PC-9 (cell line): ENCODE measurements at regions not wholly inside any gene's neighbourhood (a gene's known extent, or its start where the extent isn't known, plus 50 kb on each side); places are given as distances from the start of the nearest gene placed in this dataset.

Source experiments
- BruUV-seq: library from RNA; stranded (reverse); fragments of 400-500 nt; replicated peaks from 2 replicates; lab custom pipeline; 2021; lab: Mats Ljungman, UMichigan
- CTCF ChIA-PET: fragments of 300-600 bp; sonication (Branson Sonifier 250); formaldehyde crosslinking; loops from one replicate; lab custom pipeline; 2022; ENCODE audit warnings: antibody characterized with exemption; lab: Charles Lee
- POLR2A ChIA-PET: fragments of 300-600 bp; sonication (Branson Sonifier 250); formaldehyde crosslinking; loops from one replicate; lab custom pipeline; 2022; ENCODE audit warnings: antibody characterized with exemption; ENCODE audit not compliant: unreplicated experiment; lab: Charles Lee
- DNase-seq, 2 experiments: peaks; one replicate each; pipeline versions ENCODE4 v3.0.0 to v3.0.0-alpha.2; 2015 to 2022; ENCODE audit warnings: mixed read lengths in 1 of 2
- H2AFZ ChIP-seq: fragments of 200-600 bp; sonication (generic); 2 replicates; pipeline ENCODE4 v1.8.1; 2017; ENCODE audit warnings: antibody characterized with exemption
- H3F3A ChIP-seq: fragments of 200-600 bp; sonication (generic); 2 replicates; pipeline ENCODE4 v1.8.1; 2017; ENCODE audit warnings: antibody characterized with exemption, mild to moderate bottlenecking, low read depth; ENCODE audit not compliant: insufficient read depth
- H3K27ac ChIP-seq: fragments of 200-600 bp; sonication (generic); 2 replicates; pipeline ENCODE4 v1.6.1; 2016; ENCODE audit warnings: mixed run types
- H3K27me3 ChIP-seq: fragments of 200-600 bp; sonication (generic); 2 replicates; pipeline ENCODE4 v1.6.1; 2016; ENCODE audit warnings: low read depth, mixed run types; ENCODE audit not compliant: insufficient read depth
- H3K36me3 ChIP-seq: fragments of 200-600 bp; sonication (generic); 2 replicates; pipeline ENCODE4 v1.6.1; 2016; ENCODE audit warnings: low read depth, mixed run types
- H3K4me1 ChIP-seq: fragments of 200-600 bp; sonication (generic); replicated peaks from 2 replicates; pipeline ENCODE4 v1.6.1; 2016; ENCODE audit warnings: mixed run types; ENCODE audit not compliant: insufficient read depth
- H3K4me2 ChIP-seq: fragments of 200-600 bp; sonication (generic); 2 replicates; pipeline ENCODE4 v1.6.1; 2017; ENCODE audit warnings: mixed run types
- H3K4me3 ChIP-seq: fragments of 200-600 bp; sonication (generic); 2 replicates; pipeline ENCODE4 v1.6.1; 2016; ENCODE audit warnings: mixed run types
- H3K79me2 ChIP-seq: fragments of 200-600 bp; sonication (generic); 2 replicates; pipeline ENCODE4 v1.6.1; 2017; ENCODE audit warnings: low read depth, mixed run types
- H3K9me2 ChIP-seq: fragments of 200-600 bp; sonication (generic); 2 replicates; pipeline ENCODE4 v1.8.1; 2017; ENCODE audit warnings: mild to moderate bottlenecking; ENCODE audit not compliant: insufficient read depth
- H3K9me3 ChIP-seq: fragments of 200-600 bp; sonication (generic); 2 replicates; pipeline ENCODE4 v1.8.1; 2016; ENCODE audit warnings: low read depth; ENCODE audit not compliant: insufficient read depth
- H4K20me1 ChIP-seq: fragments of 200-600 bp; sonication (generic); 2 replicates; pipeline ENCODE4 v1.8.1; 2017; ENCODE audit not compliant: insufficient read depth
- CTCF ChIP-seq: fragments of 200-600 bp; sonication (generic); conservative IDR thresholded peaks from 2 replicates; pipeline ENCODE4 v1.6.1; 2017; ENCODE audit warnings: mixed run types, antibody characterized with exemption, mild to moderate bottlenecking, moderate library complexity
- EZH2 ChIP-seq: fragments of 200-600 bp; sonication (generic); IDR thresholded peaks from 2 replicates; pipeline ENCODE4 v1.8.0; 2017; ENCODE audit warnings: antibody characterized with exemption, low read depth
- intact Hi-C: fragments of 100-400 bp; cut with micrococcal nuclease; formaldehyde crosslinking; loops from one replicate; pipeline ENCODE4 v1.10.0; 2022; ENCODE audit not compliant: unreplicated experiment

DNA sequence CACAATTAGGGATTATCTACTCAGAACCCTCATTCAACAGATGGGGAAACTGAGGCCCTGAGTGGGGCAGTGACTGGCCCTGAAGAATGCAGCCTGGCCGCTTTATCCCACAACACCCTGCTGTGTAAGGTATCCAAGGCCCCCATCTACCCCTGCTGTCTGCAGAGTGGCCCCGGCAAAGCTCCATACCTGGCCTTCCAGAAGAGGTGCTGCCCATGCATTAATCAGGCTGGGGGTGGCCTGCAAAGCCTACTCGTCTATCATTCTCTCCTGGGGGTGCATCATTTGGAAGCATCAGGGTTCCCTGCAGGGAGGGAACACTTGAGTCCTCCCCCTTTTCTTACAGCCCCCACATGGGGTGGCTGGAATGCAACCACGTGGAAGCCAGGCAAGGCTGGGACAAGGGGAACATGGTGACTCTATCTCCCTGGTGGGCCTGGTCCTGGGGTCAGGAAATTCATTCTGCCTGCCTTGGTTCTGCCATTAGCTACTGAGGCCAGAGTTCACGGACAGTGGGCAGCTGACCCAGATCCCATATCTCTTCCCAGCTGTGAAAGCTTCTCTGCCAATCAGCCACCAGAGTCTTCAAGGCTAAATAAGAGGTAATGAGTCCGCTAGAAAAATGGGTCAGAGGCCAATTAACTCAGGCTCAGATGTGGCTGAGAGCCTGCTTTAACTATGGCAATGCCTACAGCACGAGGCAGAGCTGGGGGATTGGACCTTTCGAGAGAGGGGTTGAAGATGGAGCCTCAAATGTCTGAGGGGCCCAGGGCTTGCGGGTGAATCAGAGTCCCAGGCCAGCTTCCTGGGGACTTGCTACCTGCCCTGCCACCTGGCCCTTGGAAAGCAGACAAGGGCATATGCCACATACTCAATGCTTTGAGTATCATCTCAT is 72.3 kb upstream of the TOX2 start:
- no peak for TF ChIP-seq CTCF
- Histone ChIP-seq H3K27me3 (no peaks in the 10 kb centered on the region), H3F3A (peaks cover 54% of the 10 kb centered on the region), H3K4me3 (no peak overlapping the region), H3K79me2 (no peaks in the 10 kb centered on the region), H3K9me3 (no peaks in the 10 kb centered on the region), H3K36me3 (no peaks in the 10 kb centered on the region), H3K4me1 (peaks cover 57% of the 10 kb centered on the region), H3K27ac (peak overlapping the region; percentile 88), H2AFZ (no peak overlapping the region), H3K9me2 (no peaks in the 10 kb centered on the region), H3K4me2 (peak overlapping the region; percentile 41; the same call in 1 of the 2 replicates), H4K20me1 (no peaks in the 10 kb centered on the region)
- BruUV-seq = no TSS peak
- POLR2A ChIA-PET = interaction anchor here (0.6 to 0.7 kb wide), 2 partner anchors 43 to 90 kb away, joined by 7 to 8 read pairs; no protein-coding TSS in a partner anchor
- no peak for DNase-seq
- intact Hi-C loops = loop anchor here (10.0 kb wide), 1 partner anchor 172 kb away; no protein-coding TSS in a partner anchor
- CTCF ChIA-PET = interaction anchor here (0.5 to 2.0 kb wide), 5 partner anchors 91 to 151 kb away, joined by 3 to 6 read pairs (median 3); no protein-coding TSS in a partner anchor

GRCh38 chr20:43840382-43841070 is 74.1 kb upstream of the TOX2 start:
- peak in 1 of 2 experiments; percentile 15 for DNase-seq
- no peak overlapping the region for H3K4me2 ChIP-seq

More at GRCh38 chr20:43840382-43841070, 74.1 kb upstream of the TOX2 start:
- Histone ChIP-seq H3F3A (peaks cover 39% of the 10 kb centered on the region), H3K27ac (no peak overlapping the region), H3K9me3 (no peaks in the 10 kb centered on the region), H3K4me1 (peaks cover 39% of the 10 kb centered on the region), H2AFZ (no peak overlapping the region), H4K20me1 (no peaks in the 10 kb centered on the region), H3K4me3 (no peak overlapping the region), H3K36me3 (no peaks in the 10 kb centered on the region), H3K79me2 (no peaks in the 10 kb centered on the region), H3K9me2 (no peaks in the 10 kb centered on the region), H3K27me3 (no peaks in the 10 kb centered on the region)
- TF ChIP-seq EZH2 (no peak), CTCF (peak; percentile 66)
- ChIA-PET CTCF (interaction anchor here (0.6 to 1.0 kb wide), 8 partner anchors 17 to 484 kb away, joined by 3 to 8 read pairs (median 5); no protein-coding TSS in a partner anchor), POLR2A (no interaction called here)
- BruUV-seq = no TSS peak
- intact Hi-C loops = loop anchor here (10.0 kb wide), 1 partner anchor 174 kb away; no protein-coding TSS in a partner anchor
